ENCODE measurements at regions not wholly inside any gene's neighbourhood (a gene's known extent, or its start where the extent isn't known, plus 50 kb on each side); places are given as distances from the start of the nearest gene placed in this dataset.

GRCh38 chr4:31298737-31299136, 578.6 kb downstream of the PCDH7 start:
- ATAC-seq = no peak

DNA sequence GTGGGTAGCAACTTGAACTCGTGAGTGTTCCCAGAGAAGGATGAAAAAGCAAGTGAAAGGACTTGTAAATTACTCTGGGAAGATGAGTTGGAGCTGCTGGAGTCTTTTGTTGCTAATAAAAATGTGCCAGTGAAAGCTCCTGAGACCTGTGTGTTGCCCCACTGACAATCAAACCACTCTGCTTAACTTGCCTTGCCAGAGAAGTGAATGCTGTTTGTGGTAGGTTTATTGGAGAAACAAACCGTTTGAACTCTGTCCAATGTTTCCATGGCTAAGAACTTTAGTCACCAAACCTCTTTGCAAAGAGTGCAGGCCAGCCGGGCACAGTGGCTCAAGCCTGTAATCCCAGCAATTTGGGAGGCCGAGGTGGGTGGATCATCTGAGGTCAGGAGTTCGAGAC, 586.9 kb downstream of the PCDH7 start:
- ATAC-seq = no peak

GRCh38 chr4:31324814-31325213, 604.6 kb downstream of the PCDH7 start:
- no peak for ATAC-seq

DNA sequence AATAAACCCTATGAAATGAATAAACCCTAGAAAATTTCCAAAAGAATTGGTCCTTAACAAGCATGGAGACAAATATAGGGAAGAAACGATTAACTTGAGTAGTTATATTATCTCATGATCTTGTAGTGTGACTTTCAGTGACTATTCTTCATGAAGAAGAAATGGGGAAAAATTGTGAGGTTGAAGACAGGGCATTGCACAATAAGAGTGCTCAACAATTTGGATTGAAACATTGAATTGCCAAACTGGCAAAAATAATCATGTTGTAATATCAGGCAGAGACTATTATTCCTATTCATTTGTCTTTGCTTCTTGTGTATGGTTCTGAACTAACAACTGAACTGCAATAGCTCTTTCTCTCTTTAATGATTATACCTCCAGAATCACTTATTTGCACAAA, 605.1 kb downstream of the PCDH7 start:
- no peak for ATAC-seq

- ATAC-seq = no peak
Observed at GRCh38 chr4:31327031-31327430, 606.9 kb downstream of the PCDH7 start.

DNA sequence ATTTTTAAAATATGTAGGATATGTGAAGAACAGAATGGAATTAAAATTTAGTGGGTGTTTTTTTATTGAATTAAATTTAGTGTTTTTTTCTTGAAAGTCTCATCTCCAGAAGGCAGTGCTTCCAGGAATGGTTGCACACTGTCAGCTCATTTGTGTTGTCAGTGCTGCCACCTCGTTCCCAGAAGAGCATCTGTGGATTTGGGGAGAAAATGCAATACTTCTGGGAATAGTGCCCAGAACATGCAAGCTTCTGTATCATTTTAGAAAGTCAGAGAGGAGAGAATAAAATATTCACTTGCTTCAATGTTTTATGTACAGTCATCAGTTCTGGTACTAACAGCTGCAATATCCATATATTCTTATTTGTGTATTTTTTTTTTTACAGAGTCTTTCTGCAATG, 608.8 kb downstream of the PCDH7 start:
- ATAC-seq = no peak

DNA sequence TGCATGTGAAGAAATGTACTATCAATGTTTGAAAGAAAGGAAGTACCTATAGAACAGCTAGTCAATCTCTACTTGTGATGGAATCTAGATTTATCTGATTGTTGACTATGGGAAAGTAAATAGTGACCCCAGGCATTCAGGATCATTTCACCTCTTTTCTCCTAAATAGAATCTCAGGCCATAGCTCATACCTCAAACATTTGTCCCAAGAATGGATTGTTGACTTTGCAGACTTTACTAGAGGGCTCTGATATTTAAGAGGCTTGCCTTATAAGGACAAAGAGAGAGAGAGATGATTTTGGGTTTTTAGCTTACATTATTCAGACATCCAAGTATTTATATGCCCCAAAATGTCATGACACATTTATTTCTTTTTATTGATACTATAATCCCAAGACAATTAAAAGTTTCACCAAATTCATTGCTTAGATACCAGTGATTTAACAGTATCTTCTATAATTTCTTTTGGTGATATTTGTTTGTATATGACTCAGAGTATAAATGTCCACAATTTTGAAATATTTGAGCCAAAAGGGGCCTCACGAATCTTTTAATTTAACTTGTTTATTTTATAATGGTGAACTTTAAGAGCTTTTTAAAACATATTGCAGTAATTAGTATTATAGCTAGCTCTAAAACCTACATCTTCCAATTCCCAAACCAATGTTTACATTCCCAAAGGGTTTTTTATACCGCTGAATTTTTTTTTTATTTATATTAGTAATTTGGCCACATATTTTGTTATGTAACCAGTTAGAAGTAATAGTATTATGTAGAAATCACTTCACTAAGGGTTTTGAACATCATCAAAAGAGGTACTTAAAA, 614.1 kb downstream of the PCDH7 start:
- ATAC-seq = no peak

- ATAC-seq = no peak
Observed at GRCh38 chr4:31338000-31338399, 617.8 kb downstream of the PCDH7 start.

DNA sequence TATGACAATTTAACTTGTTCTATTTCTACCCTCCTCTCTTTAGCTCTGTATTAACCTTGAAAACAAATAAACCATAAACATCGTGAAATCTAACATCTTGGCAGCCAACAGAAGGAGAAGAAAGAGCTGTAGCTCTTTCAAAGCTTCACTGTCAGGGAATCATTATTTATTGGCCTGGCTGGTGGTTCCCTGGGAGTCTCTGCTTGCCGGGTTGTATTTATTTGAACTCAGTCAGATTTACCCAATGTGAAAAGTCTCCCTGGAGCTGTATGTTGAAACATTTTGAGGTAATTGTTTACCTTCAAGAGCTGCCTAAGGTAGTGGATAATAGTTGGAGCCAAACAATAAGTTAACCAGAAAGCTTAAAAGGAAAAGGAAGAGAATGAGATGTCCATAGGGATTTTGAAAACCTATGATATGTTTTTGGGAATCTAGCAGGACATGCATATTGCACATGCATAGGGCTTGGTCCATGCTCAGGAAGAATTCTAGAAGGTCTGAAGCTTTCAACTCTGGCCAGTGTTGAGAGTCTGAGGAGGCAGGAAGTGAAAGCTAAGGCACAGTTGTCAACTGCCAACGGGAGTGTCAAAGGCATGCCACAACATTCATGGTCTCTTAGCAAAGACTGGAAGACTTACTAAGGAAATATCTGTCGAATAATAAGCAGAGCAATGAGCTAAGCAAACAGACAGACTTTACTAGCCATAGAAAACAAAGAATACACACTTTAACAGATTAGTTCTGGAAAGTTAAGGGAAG, 621.6 kb downstream of the PCDH7 start:
- ATAC-seq = no peak

DNA sequence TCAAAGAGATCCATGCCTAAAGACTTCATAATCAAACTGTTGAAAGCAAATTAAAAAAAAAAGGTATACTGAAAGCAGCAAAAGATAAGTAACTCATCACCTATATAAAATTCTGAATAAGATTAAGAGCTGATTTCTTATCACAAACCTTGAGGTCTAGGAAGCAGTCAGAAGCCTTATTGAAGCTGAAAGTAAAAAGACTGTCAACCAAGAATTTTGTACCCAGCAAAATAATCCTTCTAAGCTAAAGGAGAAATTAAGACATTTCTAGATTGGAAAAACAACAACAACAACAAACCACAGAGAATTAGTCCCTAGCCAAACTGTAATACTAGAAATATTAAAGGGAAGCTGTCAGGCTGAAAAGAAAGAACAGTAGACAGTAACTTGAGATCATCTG, 622.9 kb downstream of the PCDH7 start:
- ATAC-seq = no peak

DNA sequence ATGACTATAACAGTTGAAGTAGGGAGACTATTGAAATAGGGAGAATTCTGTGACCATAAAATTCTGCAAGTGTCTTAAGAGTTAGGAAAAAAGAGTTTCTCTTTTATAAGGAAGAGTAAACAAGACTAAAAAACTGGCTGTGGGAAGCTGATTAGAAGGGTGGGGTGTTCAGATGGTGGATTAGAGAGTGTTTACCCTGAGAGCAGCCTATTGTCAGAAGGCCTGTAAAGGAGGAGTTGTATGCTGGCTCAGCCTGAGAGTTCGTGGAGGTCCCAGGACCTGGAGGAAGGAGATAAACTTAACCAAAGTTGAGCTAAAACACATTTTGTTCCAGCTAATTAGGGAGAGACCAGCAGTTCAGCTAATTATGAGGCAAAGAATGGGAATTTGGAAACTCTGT, 629.7 kb downstream of the PCDH7 start:
- no peak for ATAC-seq

DNA sequence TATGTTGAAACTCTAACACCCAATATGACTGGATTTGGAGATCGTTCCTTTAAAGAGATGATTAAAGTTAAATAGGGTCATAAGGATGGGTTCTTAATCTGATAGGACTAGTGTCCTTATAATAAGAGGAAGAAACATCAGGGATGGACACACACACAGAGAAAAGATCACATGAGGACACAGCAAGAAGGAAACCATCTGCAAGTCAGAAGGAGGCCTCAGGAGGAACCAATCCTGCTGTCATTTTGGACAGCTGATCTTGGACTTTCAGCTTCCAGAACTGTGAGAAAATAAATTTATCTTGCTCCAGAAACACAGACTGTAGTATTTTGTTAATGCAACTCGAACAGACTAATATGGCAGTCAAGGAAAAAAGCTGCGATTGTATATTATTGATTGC, 631.5 kb downstream of the PCDH7 start:
- no peak for ATAC-seq

DNA sequence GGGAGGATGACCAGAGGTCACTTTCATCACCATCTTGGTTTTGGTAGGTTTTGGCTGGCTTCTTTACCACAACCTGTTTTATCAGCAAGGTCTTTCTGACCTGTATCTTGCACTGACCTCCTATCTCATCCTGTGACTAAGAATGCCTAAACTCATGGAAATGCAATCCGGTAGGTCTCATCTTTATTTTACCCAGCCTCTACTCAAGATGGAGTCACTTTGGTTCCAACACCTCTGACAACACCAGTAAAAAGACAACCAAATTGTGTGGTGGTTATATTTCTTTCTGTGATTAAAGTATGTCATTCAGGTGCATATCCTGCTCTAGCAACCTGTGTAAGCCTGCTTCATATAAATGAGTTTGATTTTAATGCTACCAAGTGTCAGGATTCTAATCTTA, 636.7 kb downstream of the PCDH7 start:
- ATAC-seq = no peak

GRCh38 chr4:31360786-31361185, 640.6 kb downstream of the PCDH7 start:
- ATAC-seq = no peak

- no peak for ATAC-seq
Observed at GRCh38 chr4:31362756-31363155, 642.6 kb downstream of the PCDH7 start.

DNA sequence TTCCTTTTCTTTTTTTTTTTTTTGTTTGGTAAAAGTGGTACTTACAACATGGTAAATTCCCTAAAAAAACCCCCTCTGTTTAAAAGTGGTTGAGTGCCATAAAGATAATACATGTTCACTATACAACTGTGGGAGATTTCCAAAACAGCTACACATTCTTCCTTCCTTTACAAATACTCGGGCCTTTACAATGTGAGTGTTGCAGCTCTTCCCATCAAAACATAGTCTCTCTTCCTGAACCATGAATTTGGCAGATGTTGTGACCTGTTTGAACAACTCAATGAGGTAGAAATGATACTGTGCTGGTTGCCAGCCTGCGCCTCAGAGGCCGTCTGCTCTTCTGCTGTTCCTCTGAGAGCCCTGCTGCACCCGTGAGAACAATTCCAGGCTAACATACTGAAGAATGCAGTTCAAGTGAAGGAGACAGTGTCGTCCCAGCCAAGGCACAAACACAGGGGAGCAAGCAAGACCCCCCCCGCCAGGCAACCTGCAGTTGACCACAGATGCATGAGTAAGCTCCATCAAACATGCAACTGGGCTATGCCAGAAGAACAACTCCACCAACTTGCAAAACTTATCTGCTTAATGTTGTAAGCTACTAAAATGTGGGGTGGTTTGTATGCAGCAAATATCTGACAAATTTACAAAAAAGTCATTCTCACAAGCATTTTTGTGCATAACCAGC, 645.0 kb downstream of the PCDH7 start:
- no peak for ATAC-seq

DNA sequence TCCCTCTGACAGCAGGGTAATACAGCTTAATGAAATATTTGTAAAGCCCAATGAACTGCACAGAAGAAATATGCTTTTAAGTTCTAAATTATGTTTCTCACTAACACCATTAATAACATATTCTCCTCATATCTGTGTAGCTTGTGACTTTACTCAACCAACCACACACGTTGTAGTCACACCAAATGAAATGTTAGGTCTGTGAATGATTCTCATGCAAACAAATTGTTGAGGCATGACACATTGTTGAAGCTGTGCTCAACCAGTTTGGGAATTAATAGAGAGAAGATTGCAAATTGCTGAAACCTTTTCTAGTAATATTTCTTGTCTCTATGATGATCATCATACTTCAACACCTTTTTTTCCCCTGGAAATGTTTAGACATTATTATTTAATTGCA, 645.9 kb downstream of the PCDH7 start:
- no peak for ATAC-seq

DNA sequence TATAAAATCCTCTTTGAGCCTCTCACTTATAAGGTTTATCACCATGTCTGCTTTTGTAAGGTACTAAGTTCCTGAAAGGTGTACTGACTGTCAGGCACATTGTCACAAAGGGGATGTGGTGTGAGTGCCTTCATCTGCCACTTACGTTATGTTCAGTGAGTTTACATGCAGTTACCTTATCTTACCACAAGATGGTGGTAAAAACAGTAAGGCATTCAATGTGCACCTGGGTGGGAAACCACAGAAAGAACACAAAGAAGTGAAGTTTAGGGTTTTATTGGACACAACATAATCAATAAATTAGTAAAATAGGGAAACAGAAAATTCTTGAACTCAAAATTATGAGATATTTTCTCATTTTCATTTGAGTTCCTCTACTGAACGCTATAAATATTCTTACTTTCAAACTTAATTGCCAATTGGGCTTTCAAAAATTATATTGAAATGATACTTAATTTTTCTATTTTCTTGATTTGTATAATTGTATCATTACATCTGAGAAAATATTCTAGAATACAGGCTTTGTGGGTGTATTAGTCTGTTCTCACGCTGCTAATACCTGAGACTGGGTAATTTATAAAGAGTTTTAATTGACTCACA, 650.8 kb downstream of the PCDH7 start:
- ATAC-seq = no peak

GRCh38 chr4:31374256-31374960, 654.2 kb downstream of the PCDH7 start:
- ATAC-seq = no peak

DNA sequence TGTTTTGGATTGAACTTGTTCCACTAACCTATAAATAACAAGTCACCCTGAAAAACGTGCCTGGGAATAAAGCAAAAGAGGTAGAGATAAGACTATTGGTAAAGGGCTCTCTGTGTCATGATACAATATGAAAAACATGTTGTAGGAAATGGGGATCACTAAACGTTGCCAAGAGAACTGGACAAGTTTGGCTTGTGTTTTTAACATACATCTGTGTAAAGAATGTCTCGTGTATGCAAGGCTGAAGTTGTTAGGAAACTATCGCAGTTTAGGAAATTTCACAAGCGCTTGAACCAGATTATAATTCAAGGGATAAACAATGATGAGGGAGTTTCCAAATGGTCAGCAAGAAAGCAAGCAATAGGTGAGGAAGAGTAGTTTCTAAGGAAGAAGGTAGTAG, 655.8 kb downstream of the PCDH7 start:
- ATAC-seq = no peak

- ATAC-seq = no peak
Observed at GRCh38 chr4:31379364-31379763, 659.2 kb downstream of the PCDH7 start.

DNA sequence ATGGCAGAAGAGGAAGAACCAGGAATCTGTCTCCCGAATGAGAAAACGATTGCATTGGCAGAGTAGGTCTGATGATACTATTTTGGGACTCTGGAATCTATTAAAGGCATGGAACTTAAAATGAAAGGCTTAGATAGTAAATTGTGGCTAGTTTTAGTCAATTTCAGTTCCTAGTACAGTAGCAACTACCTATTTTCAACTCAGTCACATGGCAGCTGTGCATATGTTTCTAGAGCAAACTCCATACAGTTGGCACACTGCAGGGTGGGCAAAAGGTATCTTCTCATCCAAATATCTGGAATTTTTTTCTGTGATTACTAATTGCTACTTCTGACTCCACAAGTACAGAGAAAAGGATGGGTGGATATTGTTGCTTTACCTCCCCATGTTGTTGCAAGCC, 663.6 kb downstream of the PCDH7 start:
- ATAC-seq = no peak

DNA sequence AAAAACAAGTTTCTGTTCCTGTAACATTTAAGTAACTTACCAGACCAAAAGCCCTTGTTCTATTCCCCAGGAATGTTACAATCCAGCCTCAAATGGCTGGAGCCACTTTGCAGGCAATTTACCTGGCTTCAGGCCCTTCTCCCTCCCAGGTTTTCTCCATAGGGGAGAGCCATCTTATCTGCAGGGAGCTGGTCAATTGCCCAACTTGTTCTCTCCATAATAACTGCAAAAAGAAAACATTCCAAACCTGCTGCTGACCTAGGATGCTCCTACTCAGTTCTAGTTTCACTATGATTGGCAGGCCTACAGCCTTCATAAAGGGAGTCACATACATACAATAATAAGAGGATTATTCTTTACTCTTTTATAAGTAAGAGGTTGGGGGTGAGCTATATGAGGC, 670.7 kb downstream of the PCDH7 start:
- no peak for ATAC-seq
